ENCODE measurements at regions not wholly inside any gene's neighbourhood (a gene's known extent, or its start where the extent isn't known, plus 50 kb on each side); places are given as distances from the start of the nearest gene placed in this dataset.

- TF ChIP-seq, protein P1, sequence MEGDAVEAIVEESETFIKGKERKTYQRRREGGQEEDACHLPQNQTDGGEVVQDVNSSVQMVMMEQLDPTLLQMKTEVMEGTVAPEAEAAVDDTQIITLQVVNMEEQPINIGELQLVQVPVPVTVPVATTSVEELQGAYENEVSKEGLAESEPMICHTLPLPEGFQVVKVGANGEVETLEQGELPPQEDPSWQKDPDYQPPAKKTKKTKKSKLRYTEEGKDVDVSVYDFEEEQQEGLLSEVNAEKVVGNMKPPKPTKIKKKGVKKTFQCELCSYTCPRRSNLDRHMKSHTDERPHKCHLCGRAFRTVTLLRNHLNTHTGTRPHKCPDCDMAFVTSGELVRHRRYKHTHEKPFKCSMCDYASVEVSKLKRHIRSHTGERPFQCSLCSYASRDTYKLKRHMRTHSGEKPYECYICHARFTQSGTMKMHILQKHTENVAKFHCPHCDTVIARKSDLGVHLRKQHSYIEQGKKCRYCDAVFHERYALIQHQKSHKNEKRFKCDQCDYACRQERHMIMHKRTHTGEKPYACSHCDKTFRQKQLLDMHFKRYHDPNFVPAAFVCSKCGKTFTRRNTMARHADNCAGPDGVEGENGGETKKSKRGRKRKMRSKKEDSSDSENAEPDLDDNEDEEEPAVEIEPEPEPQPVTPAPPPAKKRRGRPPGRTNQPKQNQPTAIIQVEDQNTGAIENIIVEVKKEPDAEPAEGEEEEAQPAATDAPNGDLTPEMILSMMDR (conservative IDR thresholded peaks at IDR 0.05; ENCODE audit: low read length), result no peak
- TF ChIP-seq EZH2phosphoT487 (IDR thresholded peaks at IDR 0.05; ENCODE audit: borderline replicate concordance), result no peak
These were observed 109.4 kb upstream of the ISL1 start for GRCh38 chr5:51273871-51274270.
